GM12864 (cell line): ENCODE measurements at regions not wholly inside any gene's neighbourhood (a gene's known extent, or its start where the extent isn't known, plus 50 kb on each side); places are given as distances from the start of the nearest gene placed in this dataset.

Experiments
- DNase-seq: peaks from one replicate; pipeline ENCODE4 v3.0.0-alpha.2; 2011; ENCODE audit warnings: low read depth
- H3K4me3 ChIP-seq: 2 replicates; pipeline ENCODE4 v1.5.1; 2011; ENCODE audit warnings: mild to moderate bottlenecking, low read depth, low read length, control low read depth
- TF ChIP-seq, protein P1 (sequence below): IDR thresholded peaks from 2 replicates; pipeline ENCODE4 v1.5.1; 2011; ENCODE audit warnings: low read depth, mild to moderate bottlenecking, moderate library complexity, low read length, control low read depth, inconsistent platforms; ENCODE audit errors: missing control alignments

DNA sequence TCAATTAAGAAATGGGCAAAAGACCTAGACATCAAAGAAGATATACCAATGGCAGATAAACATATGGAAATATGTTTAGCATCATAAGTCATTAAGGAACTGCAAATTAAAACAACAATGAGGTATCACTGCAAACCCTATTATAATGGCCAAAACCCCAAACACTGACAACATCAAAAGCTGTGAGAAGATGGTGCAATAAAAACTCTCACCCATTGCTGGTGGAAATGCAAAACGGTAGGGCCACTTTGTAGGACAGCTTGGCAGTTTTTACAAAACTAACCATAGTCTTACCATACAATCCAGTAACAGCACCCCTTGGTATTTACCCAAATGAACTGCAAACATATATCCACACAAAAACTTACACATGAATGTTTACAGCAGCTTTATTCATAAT, 213.1 kb downstream of the UBE2E3 start:
- TF ChIP-seq, protein P1, sequence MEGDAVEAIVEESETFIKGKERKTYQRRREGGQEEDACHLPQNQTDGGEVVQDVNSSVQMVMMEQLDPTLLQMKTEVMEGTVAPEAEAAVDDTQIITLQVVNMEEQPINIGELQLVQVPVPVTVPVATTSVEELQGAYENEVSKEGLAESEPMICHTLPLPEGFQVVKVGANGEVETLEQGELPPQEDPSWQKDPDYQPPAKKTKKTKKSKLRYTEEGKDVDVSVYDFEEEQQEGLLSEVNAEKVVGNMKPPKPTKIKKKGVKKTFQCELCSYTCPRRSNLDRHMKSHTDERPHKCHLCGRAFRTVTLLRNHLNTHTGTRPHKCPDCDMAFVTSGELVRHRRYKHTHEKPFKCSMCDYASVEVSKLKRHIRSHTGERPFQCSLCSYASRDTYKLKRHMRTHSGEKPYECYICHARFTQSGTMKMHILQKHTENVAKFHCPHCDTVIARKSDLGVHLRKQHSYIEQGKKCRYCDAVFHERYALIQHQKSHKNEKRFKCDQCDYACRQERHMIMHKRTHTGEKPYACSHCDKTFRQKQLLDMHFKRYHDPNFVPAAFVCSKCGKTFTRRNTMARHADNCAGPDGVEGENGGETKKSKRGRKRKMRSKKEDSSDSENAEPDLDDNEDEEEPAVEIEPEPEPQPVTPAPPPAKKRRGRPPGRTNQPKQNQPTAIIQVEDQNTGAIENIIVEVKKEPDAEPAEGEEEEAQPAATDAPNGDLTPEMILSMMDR, result no peak
- no peak for DNase-seq
- no peak overlapping the region for H3K4me3 ChIP-seq

DNA sequence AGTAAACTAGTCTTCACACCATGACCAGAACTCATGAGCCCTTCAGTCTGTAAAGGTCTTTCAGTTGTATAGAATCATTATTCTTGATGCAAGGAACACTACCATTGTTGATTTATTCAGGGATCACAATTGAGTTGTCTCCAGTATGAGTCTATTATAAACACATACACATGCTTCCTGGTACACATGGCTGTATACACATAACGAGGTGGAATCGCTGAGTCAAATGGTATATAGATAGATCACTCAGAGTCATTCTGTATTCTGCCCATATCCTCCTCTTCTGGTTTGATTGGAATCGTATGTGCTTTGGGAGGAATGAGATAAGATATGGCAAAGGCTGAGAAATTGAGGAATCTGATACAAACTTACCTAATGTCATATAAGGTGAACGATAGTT, 216.0 kb downstream of the UBE2E3 start:
- TF ChIP-seq, protein P1, result no peak
- DNase-seq, result no peak
- no peak overlapping the region for H3K4me3 ChIP-seq

DNA sequence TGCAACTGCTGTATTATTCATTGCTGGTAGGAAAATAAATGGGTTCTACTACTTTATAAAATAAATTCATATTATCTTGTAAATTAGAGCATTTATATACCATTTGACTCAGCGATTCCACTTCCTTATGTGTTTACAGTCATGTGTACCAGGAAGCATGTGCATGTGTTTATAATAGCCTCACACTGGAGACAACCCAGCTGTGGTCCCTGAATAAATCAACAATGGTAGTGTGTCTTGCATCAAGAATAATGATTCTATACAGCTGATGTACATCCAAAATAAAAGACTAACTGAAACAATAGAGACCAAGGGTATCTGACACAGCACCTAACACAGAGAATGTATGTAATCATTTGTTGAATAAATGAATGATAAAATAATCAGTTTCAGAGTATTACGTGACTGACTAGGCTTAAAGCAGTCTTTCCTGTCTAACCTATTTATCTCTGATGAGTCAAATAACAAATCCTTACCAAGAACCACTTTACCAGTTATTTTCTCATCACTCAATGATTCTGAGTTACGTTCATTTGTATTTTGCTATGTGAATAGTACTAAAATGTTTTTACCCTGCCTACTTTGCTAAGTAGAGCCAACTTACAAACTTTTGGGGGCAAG, 216.8 kb downstream of the UBE2E3 start:
- no peak overlapping the region for H3K4me3 ChIP-seq
- DNase-seq, result no peak
- TF ChIP-seq, protein P1, result no peak

DNA sequence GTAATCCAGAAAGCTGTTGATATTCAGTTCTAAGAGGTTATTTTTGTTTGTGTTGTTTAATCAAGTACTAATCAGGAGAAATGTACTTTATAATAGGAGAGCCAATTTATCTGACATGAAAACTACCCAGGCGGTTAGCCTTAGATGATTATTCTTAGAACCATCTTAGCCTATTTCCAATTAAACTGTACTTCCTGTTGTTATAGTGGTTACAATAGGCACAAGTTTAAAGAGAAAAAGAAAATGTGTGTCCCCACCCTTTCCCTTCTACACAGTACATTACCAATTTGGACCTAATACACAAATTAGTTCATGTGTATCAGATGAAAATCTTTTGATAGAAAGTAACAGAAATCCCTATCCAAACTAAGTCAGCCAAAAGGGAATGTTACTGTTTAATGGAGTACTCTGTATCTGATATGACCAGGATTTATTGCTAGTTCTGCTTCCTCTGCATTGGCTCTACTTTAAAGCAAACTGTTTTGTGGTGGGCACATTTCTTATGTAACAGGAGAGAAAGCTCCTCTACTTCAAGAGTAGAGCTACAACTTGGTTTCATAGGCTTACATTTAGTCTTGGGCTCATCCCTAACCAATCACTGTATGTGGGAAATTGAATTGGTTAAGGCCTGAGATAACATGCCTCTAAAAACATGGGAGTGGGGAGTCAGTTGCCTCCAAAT, 217.9 kb downstream of the UBE2E3 start:
- no peak for DNase-seq
- TF ChIP-seq, protein P1, result no peak
- H3K4me3 ChIP-seq, result no peak overlapping the region

DNA sequence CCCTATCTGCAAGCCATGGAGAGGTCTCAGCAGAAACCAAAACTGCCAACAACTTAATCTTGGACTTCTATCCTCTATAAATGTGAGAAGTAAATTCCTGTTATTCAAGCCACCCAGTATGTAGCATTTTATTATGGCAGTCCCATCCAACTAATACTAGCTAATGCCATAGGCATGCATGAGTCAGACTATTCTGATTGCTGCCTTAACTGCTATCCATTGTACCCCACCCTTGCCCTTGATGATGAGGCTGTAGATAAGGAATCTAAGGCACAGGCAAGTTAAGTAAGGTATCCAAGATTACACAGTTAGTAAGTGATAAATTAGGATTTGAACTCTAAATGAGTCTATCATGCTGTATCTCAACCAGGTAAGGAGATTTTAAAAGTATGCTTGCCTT, 223.0 kb downstream of the UBE2E3 start:
- TF ChIP-seq, protein P1, result no peak
- no peak for DNase-seq

DNA sequence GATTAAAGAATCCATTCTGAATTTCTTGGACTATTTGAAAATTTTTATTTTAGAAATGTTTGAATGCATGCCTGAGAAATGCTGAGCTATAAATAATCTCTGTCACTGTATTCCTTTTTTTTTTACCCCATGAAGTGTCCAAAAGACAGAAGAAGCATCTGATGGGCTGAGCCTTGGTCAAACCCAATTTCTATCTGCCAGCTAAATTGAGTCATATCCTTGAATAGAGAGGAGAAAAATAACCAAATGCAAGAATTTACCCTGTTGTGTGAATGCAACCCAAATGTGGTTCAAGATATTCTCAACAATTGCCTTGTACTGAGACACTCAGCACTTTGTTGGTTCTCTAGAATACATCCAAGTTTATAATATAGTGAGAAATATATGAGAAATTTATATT, 223.5 kb downstream of the UBE2E3 start:
- no peak overlapping the region for H3K4me3 ChIP-seq
- DNase-seq, result no peak
- TF ChIP-seq, protein P1, result no peak

More for the DNA sequence above, 223.0 kb downstream of the UBE2E3 start:
- H3K4me3 ChIP-seq, result no peak overlapping the region

DNA sequence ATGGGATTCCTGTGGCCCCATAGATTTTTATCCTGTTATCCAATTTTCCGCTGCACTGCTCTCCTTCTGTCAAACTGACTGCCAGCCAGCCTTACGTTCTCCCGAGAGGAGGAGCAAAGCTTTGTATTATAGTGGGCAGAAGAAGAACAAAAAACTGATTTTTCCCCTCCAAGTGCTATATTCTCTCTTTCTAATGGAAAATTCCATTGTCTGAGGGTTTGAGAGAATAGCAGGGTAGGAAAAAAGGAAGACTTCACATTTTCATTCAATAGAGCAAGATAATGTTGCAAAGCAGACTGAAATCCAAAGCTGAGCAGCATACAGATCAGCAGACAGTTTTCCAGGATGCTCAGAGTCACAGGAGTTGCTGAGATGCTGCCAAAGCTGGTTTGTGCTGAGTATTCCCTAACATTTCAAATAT, 238.0 kb downstream of the UBE2E3 start:
- no peak overlapping the region for H3K4me3 ChIP-seq
- TF ChIP-seq, protein P1, result no peak
- no peak for DNase-seq
